ENCODE measurements at regions not wholly inside any gene's neighbourhood (a gene's known extent, or its start where the extent isn't known, plus 50 kb on each side); places are given as distances from the start of the nearest gene placed in this dataset.
"Not testable (repeated sequence)": the region's sequence is repeated elsewhere in the genome, so short reads cannot be mapped to it uniquely, and the experiment has no call there.

DNA sequence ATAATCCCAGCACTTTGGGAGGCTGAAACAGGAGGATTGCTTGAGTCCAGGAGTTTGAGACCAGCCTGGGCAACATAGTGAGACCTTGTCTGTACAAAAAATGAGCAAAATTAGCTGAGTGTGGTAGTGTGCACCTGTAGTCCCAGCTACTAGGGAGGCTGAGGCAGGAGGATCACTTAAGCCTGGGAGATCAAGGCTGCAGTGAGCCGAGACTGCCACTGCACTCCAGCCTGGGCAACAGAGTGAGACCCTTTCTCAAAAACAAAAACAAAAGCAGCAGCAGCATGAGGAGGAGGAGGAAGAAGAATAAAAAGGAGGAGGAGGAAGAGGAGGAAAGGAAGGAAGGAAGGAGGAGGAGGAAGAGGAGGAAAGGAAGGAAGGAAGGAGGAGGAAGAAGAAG lies 116.5 kb upstream of the TDRD3 start:
- TF ChIP-seq, protein P1, sequence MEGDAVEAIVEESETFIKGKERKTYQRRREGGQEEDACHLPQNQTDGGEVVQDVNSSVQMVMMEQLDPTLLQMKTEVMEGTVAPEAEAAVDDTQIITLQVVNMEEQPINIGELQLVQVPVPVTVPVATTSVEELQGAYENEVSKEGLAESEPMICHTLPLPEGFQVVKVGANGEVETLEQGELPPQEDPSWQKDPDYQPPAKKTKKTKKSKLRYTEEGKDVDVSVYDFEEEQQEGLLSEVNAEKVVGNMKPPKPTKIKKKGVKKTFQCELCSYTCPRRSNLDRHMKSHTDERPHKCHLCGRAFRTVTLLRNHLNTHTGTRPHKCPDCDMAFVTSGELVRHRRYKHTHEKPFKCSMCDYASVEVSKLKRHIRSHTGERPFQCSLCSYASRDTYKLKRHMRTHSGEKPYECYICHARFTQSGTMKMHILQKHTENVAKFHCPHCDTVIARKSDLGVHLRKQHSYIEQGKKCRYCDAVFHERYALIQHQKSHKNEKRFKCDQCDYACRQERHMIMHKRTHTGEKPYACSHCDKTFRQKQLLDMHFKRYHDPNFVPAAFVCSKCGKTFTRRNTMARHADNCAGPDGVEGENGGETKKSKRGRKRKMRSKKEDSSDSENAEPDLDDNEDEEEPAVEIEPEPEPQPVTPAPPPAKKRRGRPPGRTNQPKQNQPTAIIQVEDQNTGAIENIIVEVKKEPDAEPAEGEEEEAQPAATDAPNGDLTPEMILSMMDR (conservative IDR thresholded peaks at IDR 0.05) = not testable (repeated sequence)
- TF ChIP-seq EZH2 (IDR thresholded peaks at IDR 0.05; ENCODE audit: low read depth) = not testable (repeated sequence)

Data from PC-9 (cell line).